GM18502 (cell line): ENCODE measurements at regions not wholly inside any gene's neighbourhood (a gene's known extent, or its start where the extent isn't known, plus 50 kb on each side); places are given as distances from the start of the nearest gene placed in this dataset.

Experiments
- ATAC-seq: cut with Tn5 transposase; IDR thresholded peaks from one replicate; pipeline ENCODE4 v1.9.1; 2021; ENCODE audit warnings: mild to moderate bottlenecking; ENCODE audit not compliant: unreplicated experiment, poor library complexity

- no peak for ATAC-seq
Measured at GRCh38 chr3:103112273-103112672, 677.5 kb downstream of the ZPLD1 start.

DNA sequence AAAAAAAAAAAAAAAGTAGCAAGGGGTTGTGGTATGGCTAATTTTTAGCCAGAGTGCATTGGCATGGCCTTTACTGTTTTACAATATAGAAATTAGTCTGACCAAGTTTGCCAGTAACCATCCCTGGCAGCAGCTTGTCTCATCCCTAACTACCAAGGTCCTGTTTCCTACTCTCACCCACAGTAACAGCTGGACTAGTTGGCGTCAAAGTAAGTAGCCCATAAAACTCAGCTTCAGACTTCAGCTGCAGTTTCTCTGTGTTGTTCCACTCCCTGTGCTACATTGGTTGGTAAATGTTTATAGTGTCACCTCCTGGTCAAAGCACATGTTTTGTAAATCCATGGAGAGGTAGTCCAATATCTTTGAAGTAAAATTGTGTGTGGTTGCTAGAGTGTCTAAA lies 691.3 kb downstream of the ZPLD1 start:
- ATAC-seq, result no peak

- peak; percentile 43 for ATAC-seq
Measured at GRCh38 chr3:103127098-103127630, 692.3 kb downstream of the ZPLD1 start.

DNA sequence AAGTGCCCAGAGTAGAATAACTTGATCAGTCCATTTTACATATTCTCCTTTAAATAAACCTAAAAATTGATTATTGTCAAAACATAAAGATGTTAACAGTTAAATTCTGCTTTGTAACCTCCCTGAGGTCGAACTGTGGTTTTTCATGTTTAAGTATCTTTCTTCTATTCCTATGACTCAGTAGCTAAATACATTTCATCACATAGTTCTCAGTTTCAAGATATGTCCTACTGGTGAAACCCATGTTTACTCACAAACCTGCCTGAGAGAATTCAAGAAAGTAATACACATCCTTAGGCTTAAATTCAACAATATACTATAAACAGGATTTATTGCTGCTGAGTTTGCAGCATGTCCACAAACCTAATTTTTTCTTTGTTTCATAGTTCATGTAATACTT lies 692.9 kb downstream of the ZPLD1 start:
- peak; percentile 96 for ATAC-seq

GRCh38 chr3:103134023-103134724 lies 699.4 kb downstream of the ZPLD1 start:
- peak; percentile 88 for ATAC-seq

GRCh38 chr3:103136621-103137020 lies 701.8 kb downstream of the ZPLD1 start:
- ATAC-seq, result no peak

- no peak for ATAC-seq
Measured at GRCh38 chr3:103137830-103138229, 703.0 kb downstream of the ZPLD1 start.

DNA sequence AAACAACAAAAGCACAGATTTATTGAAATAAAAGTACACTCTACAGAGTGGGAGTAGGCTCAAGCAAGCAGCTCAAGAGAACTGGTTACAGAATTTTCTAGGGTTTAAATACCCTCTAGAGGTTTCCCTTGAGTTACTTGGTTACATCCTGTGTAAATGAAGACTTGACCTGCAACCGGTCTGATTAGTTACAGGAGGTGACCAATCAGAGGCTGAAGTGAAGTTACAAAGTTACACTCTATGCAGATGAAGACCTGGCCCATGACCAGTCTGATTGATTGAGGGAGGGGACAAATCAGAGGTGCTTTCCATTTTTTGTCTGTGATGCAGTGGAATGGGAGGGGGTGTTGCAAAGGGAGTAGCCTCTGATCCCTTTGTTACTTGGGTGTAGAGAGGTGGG lies 723.4 kb downstream of the ZPLD1 start:
- ATAC-seq, result no peak

DNA sequence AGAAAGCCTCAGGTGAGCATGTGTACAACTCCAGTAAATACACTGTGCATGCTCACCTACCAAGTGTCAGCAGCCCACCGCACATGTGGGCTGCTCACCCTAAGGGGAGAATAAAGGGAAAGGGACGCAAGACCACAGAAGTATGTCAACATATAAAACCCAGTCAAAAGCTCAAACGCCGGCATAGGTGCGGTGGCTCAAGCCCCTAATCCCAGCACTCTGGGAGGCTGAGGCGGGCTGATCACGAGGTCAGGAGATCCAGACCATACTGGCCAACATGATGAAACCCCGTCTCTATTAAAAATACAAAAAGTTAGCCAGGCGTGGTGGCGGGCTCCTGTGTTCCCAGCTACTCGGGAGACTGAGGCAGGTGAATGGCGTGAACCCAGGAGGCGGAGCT lies 732.1 kb downstream of the ZPLD1 start:
- ATAC-seq, result no peak

DNA sequence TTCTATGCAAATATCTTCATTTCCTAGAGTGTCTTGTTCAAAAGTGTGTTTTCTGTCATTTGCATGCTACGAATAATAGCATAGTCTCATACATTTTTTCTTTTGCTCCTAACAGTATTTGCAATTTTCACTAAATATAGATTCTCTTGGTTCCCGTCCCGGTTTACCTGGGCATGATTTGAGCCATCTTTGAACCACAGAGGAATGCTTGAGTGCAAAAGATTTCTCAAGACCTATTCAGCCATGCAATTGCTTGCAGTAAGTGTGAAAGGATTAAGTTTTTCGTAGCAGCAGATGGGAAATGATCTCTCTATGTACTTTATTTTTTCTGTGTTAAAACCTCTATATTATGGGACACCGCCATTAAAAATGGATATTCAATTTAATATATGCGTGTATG lies 733.0 kb downstream of the ZPLD1 start:
- ATAC-seq, result peak; percentile 59

DNA sequence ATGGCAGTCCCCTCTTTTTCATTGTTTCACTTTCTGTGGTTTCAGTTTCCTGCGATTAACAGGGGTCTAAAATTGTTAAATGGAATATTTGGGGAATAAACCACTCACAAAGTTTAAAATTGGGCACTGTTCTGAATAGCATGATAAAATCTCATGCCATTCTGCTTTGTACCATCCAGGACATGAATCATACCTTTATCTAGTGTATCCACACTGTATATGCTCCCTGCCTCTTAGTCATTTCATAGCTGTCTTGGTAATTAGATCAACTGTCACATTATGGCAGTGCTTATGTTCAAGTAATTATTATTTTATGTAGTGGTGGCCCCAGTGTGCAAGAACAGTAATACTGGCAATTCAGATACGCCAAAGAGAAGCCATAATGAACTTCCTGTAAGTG lies 734.5 kb downstream of the ZPLD1 start:
- no peak for ATAC-seq

- no peak for ATAC-seq
Measured at GRCh38 chr3:103170651-103171050, 735.8 kb downstream of the ZPLD1 start.

DNA sequence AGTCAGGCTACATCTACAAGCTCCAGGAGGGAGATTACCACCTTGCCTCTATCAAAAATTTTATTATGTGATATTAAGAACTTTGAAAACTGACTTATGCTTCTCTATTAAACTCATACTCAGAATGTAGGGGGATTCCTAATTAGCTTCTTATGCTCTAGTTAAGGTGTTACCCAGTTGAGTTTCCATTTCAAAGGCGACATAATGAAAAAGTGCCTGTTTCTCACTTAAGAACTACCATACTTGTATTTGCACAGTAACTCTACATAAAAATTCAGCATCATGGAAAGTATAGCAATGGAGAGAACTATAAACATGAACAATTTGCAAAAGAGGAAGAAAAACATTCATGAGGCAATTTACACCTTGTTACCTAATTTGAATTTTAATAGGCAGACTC lies 739.1 kb downstream of the ZPLD1 start:
- no peak for ATAC-seq

DNA sequence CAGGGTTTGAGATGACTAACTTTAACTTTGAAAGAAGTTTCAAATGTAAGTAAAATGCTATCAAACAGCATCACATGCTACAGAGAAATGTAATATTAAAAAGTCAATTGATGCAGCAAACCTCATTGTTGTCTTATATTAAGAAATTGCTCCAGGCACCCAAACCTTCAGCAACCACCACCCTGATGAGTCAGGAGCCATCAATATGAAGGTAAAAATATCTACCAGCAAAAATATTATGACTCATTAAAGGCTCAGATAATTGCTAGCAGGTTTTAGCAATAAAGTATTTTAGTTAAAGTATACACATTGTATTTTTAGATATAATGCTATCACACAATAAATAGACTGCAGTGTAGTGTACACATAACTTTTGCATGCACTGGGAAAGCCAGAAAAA lies 746.3 kb downstream of the ZPLD1 start:
- no peak for ATAC-seq

GRCh38 chr3:103184772-103185171 lies 750.0 kb downstream of the ZPLD1 start:
- ATAC-seq, result no peak

DNA sequence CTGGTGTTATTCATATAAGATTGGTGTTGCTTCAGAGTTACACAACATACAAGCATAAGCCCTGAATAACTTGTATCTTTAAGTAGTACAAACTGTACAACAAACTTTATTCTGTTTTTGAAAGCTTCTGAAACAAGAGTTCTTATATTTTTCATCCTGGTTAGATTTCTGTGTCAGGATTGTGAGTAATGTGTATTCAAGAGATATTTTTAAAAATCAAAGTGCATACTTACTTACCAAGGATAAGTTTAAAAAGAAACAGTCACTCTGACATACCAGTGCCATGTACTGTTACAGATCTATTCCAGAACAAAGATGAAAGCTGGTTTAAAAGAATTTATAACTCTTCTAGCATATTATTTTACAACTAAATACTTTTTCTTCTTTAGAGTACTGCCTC lies 755.1 kb downstream of the ZPLD1 start:
- ATAC-seq, result no peak

GRCh38 chr3:103195216-103195615 lies 760.4 kb downstream of the ZPLD1 start:
- no peak for ATAC-seq

DNA sequence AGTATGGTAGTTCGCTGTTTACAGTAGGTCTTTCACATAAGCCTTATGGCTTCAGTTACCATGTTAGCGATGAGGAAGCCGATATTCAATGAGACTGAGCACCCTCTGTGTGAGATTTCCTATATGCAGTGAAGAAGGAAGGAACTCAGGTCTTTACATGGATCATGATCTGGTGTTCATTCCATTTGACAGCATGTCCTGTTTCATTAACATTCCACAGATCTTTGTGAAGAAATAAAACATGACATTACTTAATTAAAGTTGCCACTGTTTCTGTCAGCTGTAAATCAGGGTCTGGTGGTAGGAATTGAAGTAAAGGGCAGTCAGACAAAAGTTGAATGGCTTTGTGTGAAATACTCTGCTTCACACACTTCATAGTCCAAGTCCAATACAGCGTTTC lies 768.6 kb downstream of the ZPLD1 start:
- no peak for ATAC-seq

DNA sequence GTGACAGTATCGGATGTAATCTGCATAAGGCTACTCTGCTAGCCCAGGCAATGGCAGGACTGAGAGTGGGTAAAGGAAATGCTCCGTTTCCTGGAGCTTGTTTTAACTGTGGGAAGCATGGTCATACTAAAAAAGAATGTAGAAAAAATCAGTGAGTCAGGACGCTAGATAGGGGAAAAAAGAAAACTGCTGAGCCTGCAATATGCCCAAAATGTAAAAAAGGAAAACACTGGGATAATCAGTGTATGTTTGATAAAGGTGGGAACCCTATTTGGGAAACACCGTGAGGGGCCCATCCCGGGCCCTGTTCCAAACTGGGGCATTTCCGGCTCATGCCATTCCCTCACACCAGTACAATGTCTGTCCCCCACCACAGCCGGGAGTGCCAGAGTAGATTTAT lies 775.8 kb downstream of the ZPLD1 start:
- no peak for ATAC-seq

- peak; percentile 100 for ATAC-seq
Measured at GRCh38 chr3:103218146-103218545, 783.3 kb downstream of the ZPLD1 start.

DNA sequence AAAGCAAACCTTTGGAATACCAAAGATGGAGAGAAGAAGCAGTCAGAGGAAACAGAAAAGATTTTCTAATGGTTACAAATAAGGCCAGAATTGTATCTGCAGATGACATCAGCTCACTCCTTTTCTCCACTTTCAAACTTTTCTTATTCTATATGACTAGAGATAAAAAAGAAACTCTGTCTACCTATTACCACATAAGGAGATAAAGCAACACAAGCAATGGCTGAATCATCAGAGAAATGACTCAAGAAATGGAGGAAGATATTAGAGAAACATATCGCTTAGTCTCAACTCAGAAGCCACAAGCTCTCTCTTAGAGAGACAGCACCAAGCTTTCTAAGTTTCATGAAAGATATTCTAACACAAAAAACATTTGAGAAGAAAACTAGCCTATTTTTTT lies 784.0 kb downstream of the ZPLD1 start:
- ATAC-seq, result peak; percentile 28

DNA sequence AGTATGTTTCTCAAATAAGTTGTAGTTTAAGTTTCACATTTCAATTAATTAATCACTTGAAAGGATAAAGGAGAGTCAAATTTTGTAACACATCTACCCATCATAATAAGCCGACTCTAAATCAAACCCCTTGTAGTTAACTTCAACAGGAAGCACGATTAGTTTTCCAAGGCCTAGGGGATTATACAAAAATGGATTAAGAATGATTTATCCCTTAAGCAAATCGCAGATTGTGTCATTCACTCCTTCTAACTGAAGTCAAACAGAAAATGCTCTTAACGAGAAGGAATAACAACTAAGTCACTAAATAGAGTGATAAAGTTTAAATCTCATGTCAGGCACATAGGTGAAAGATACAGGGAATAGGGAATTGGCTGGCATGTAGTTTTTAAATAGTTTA lies 792.8 kb downstream of the ZPLD1 start:
- no peak for ATAC-seq
